ENCODE measurements at regions not wholly inside any gene's neighbourhood (a gene's known extent, or its start where the extent isn't known, plus 50 kb on each side); places are given as distances from the start of the nearest gene placed in this dataset.
"Not testable (repeated sequence)": the region's sequence is repeated elsewhere in the genome, so short reads cannot be mapped to it uniquely, and the experiment has no call there.

GRCh38 chrX:81392396-81392795, 190.5 kb downstream of the SH3BGRL start:
- no peak for FAIRE-seq
- no peaks in the 10 kb centered on the region for H3K4me1 ChIP-seq (ENCODE audit: control insufficient read depth in 2 of 3, insufficient read depth in 2 of 3, low read depth in 1 of 3, low read length in 3 of 3)
- no peak for DNase-seq
- no peak for TF ChIP-seq CTCF (IDR thresholded peaks at IDR 0.05; ENCODE audit: borderline replicate concordance, extremely low read depth, insufficient read depth)
- H3K9ac ChIP-seq (ENCODE audit: low read length in 3 of 3), result no peak overlapping the region
- no peaks in the 10 kb centered on the region for H3K9me3 ChIP-seq (ENCODE audit: control insufficient read depth in 2 of 3, insufficient read depth in 1 of 3, low read length in 3 of 3)
- H3K4me3 ChIP-seq (ENCODE audit: low read length in 3 of 3), result no peak overlapping the region
- H3K27ac ChIP-seq (ENCODE audit: low read depth in 2 of 2, low read length in 2 of 2), result no peak overlapping the region
- H3K27me3 ChIP-seq (ENCODE audit: control insufficient read depth, insufficient read depth, low read length), result no peaks in the 10 kb centered on the region
- no peaks in the 10 kb centered on the region for H3K36me3 ChIP-seq (ENCODE audit: control insufficient read depth in 2 of 3, insufficient read depth in 3 of 3, low read length in 3 of 3)
- intact Hi-C loops (cut with DNase I), result no loop called here

DNA sequence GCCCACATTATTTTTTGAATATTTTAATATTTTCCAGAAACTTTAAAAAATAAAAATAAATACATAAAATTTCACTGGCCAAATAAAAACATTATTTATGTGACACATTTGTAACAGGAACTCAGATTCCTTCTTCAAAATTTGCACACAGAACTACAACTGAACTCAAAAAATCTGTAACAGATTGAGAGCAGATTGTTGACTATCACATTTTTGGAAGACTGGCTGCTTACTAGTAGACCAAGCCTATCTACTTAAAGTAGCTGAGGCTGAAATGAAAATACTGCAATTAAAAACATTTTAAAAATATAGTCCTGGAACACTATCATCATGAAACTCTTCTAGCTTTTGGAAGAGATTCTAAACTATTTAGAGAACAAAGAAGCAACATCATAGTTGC, 203.9 kb downstream of the SH3BGRL start:
- FAIRE-seq, result peak; percentile 85

DNA sequence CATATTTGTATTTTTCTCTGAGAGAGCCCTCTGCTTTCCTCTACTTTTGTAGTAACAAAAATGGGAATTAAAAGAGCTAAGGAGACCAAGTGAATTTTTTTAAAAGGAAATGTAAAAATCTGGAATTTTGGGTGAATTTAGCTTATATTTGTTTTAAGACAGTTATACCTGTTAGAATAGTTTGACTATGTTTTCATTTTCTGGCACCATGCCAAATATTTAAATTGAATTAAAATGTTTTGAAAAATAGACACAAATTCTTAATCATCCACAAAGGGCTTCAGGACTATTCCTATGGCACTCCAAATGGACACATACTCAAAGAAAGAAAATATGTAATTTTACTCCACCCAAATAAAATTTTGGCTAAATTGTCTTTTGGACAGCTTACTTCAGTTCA, 209.6 kb downstream of the SH3BGRL start:
- DNase-seq (no peak), FAIRE-seq (no peak)
- intact Hi-C loops (cut with DNase I), result no loop called here
- no peaks in the 10 kb centered on the region for H3K36me3 ChIP-seq (ENCODE audit: control insufficient read depth in 2 of 3, insufficient read depth in 3 of 3, low read length in 3 of 3)
- H3K9me3 ChIP-seq (ENCODE audit: control insufficient read depth in 2 of 3, insufficient read depth in 1 of 3, low read length in 3 of 3), result no peaks in the 10 kb centered on the region
- H3K27ac ChIP-seq (ENCODE audit: low read depth in 2 of 2, low read length in 2 of 2), result no peak overlapping the region
- no peak overlapping the region for H3K9ac ChIP-seq (ENCODE audit: low read length in 3 of 3)
- H3K4me3 ChIP-seq (ENCODE audit: low read length in 3 of 3), result no peak overlapping the region
- H3K27me3 ChIP-seq (ENCODE audit: control insufficient read depth, insufficient read depth, low read length), result no peaks in the 10 kb centered on the region
- no peak for TF ChIP-seq CTCF (IDR thresholded peaks at IDR 0.05; ENCODE audit: borderline replicate concordance, extremely low read depth, insufficient read depth)
- H3K4me1 ChIP-seq (ENCODE audit: control insufficient read depth in 2 of 3, insufficient read depth in 2 of 3, low read depth in 1 of 3, low read length in 3 of 3), result no peaks in the 10 kb centered on the region

More for the DNA sequence above, 203.9 kb downstream of the SH3BGRL start:
- H3K9me3 ChIP-seq (ENCODE audit: control insufficient read depth in 2 of 3, insufficient read depth in 1 of 3, low read length in 3 of 3), result no peaks in the 10 kb centered on the region
- H3K27me3 ChIP-seq (ENCODE audit: control insufficient read depth, insufficient read depth, low read length), result no peaks in the 10 kb centered on the region
- no peak overlapping the region for H3K27ac ChIP-seq (ENCODE audit: low read depth in 2 of 2, low read length in 2 of 2)
- no peak for DNase-seq
- H3K36me3 ChIP-seq (ENCODE audit: control insufficient read depth in 2 of 3, insufficient read depth in 3 of 3, low read length in 3 of 3), result no peaks in the 10 kb centered on the region
- H3K9ac ChIP-seq (ENCODE audit: low read length in 3 of 3), result no peak overlapping the region
- intact Hi-C loops (cut with DNase I), result no loop called here
- no peak overlapping the region for H3K4me3 ChIP-seq (ENCODE audit: low read length in 3 of 3)
- H3K4me1 ChIP-seq (ENCODE audit: control insufficient read depth in 2 of 3, insufficient read depth in 2 of 3, low read depth in 1 of 3, low read length in 3 of 3), result no peaks in the 10 kb centered on the region
- TF ChIP-seq CTCF (IDR thresholded peaks at IDR 0.05; ENCODE audit: borderline replicate concordance, extremely low read depth, insufficient read depth), result no peak

GRCh38 chrX:81412428-81412827, 210.5 kb downstream of the SH3BGRL start:
- intact Hi-C loops (cut with DNase I), result no loop called here
- no peak for DNase-seq
- TF ChIP-seq CTCF (IDR thresholded peaks at IDR 0.05; ENCODE audit: borderline replicate concordance, extremely low read depth, insufficient read depth), result no peak
- Histone ChIP-seq H3K27me3 (ENCODE audit: control insufficient read depth, insufficient read depth, low read length) (no peaks in the 10 kb centered on the region), H3K36me3 (ENCODE audit: control insufficient read depth in 2 of 3, insufficient read depth in 3 of 3, low read length in 3 of 3) (no peaks in the 10 kb centered on the region), H3K27ac (ENCODE audit: low read depth in 2 of 2, low read length in 2 of 2) (no peak overlapping the region), H3K9ac (ENCODE audit: low read length in 3 of 3) (no peak overlapping the region), H3K4me3 (ENCODE audit: low read length in 3 of 3) (no peak overlapping the region), H3K9me3 (ENCODE audit: control insufficient read depth in 2 of 3, insufficient read depth in 1 of 3, low read length in 3 of 3) (no peaks in the 10 kb centered on the region), H3K4me1 (ENCODE audit: control insufficient read depth in 2 of 3, insufficient read depth in 2 of 3, low read depth in 1 of 3, low read length in 3 of 3) (no peaks in the 10 kb centered on the region)
- no peak for FAIRE-seq

- H3K9ac ChIP-seq (ENCODE audit: low read length in 3 of 3); DNase-seq; FAIRE-seq; H3K36me3 ChIP-seq (ENCODE audit: control insufficient read depth in 2 of 3, insufficient read depth in 3 of 3, low read length in 3 of 3); H3K9me3 ChIP-seq (ENCODE audit: control insufficient read depth in 2 of 3, insufficient read depth in 1 of 3, low read length in 3 of 3); H3K27ac ChIP-seq (ENCODE audit: low read depth in 2 of 2, low read length in 2 of 2); H3K4me1 ChIP-seq (ENCODE audit: control insufficient read depth in 2 of 3, insufficient read depth in 2 of 3, low read depth in 1 of 3, low read length in 3 of 3); H3K4me3 ChIP-seq (ENCODE audit: low read length in 3 of 3); intact Hi-C loops (cut with DNase I); H3K27me3 ChIP-seq (ENCODE audit: control insufficient read depth, insufficient read depth, low read length): not testable (repeated sequence)
These were observed 211.0 kb downstream of the SH3BGRL start for GRCh38 chrX:81412857-81413256.

Measured in kidney (tissue), 13 donors.